H1 (cell line): ENCODE measurements at regions not wholly inside any gene's neighbourhood (a gene's known extent, or its start where the extent isn't known, plus 50 kb on each side); places are given as distances from the start of the nearest gene placed in this dataset.

Experiments used
- ASH2L ChIP-seq: fragments of 200-600, 300-600 bp; sonication (generic); IDR thresholded peaks from one replicate; pipeline ENCODE4 v1.7.1; 2017; ENCODE audit warnings: low read length
- BCL11A ChIP-seq, 2 experiments: IDR thresholded peaks; one replicate each; pipeline ENCODE4 v1.6.1; 2011; ENCODE audit warnings: low read depth in 2 of 2, low read length in 2 of 2, mild to moderate bottlenecking in 2 of 2
- CEBPB ChIP-seq: IDR thresholded peaks from 2 replicates; pipeline ENCODE4 v1.6.1; 2012; ENCODE audit warnings: low read depth, low read length
- EZH2 ChIP-seq: fragments of 200-600 bp; sonication (generic); IDR thresholded peaks from 2 replicates; pipeline ENCODE4 v1.7.1; 2012; ENCODE audit warnings: low read depth, mild to moderate bottlenecking, moderate library complexity, low read length, inconsistent platforms; ENCODE audit not compliant: severe bottlenecking
- MAFK ChIP-seq: IDR thresholded peaks from 2 replicates; pipeline ENCODE4 v1.6.1; 2012; ENCODE audit warnings: low read depth, mild to moderate bottlenecking, improper control_type of control experiment, low read length
- POLR2A ChIP-seq, 2 experiments: IDR thresholded peaks; 1 replicate in 1 of 2; 2 replicates in 1 of 2; pipeline ENCODE4 v1.6.1; 2011; ENCODE audit warnings: low read depth in 2 of 2, low read length in 2 of 2, mild to moderate bottlenecking in 2 of 2; ENCODE audit errors: control extremely low read depth in 1 of 2
- POLR2AphosphoS5 ChIP-seq: IDR thresholded peaks from 2 replicates; pipeline ENCODE4 v1.6.1; 2011; ENCODE audit warnings: low read depth, low read length
- SP2 ChIP-seq: IDR thresholded peaks from 2 replicates; pipeline ENCODE4 v1.6.1; 2012; ENCODE audit warnings: mild to moderate bottlenecking, low read length, inconsistent platforms
- SP4 ChIP-seq: IDR thresholded peaks from 2 replicates; pipeline ENCODE4 v1.6.1; 2012; ENCODE audit warnings: low read length, inconsistent platforms
- TF ChIP-seq, protein P1 (sequence below), 3 experiments: IDR thresholded peaks; 1 replicate in 2 of 3; 2 replicates in 1 of 3; pipeline versions ENCODE4 v1.5.1 to v1.6.1; 2011; ENCODE audit warnings: low read length in 3 of 3, mild to moderate bottlenecking in 3 of 3, inconsistent platforms in 2 of 3, low read depth in 1 of 3, moderate library complexity in 1 of 3; ENCODE audit not compliant: insufficient read depth in 1 of 3; ENCODE audit errors: control extremely low read depth in 1 of 3
- TF ChIP-seq, protein P2 (sequence below): IDR thresholded peaks from 2 replicates; pipeline ENCODE4 v1.6.1; 2011; ENCODE audit warnings: low read length, improper control_type of control experiment
- TF ChIP-seq, protein P3 (sequence below): IDR thresholded peaks from 2 replicates; pipeline ENCODE4 v1.6.1; 2012; ENCODE audit warnings: inconsistent platforms
- TF ChIP-seq, protein P4 (sequence below): IDR thresholded peaks from 2 replicates; pipeline ENCODE4 v1.6.1; 2012; ENCODE audit warnings: inconsistent platforms

DNA sequence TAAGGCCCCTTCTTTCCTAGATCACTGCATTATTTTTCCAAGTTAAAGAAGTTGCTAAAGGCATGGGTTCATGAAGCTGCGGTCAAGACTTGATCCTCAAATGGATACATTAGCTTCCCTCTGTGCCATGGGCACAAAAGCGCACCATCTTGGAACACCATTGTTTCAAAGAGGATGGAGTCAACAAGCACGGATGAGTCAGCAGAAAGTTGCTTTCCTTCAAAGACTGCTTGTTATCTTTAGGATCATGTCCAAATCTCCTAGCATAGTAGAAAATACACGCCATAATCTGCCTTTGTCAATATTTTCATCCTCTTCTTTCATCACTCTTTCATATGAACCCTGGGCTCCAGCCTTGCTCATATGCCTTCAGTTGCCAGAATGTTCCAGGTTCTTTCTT lies 226.8 kb upstream of the GATB start:
- TF ChIP-seq CEBPB (no peak), ASH2L (no peak), EZH2 (no peak), BCL11A (IDR thresholded peaks at IDR 0.05; ENCODE audit: low read depth in 2 of 2, low read length in 2 of 2) (no peak), SP4 (no peak), POLR2AphosphoS5 (no peak), MAFK (no peak; the same call in 1 of the 2 replicates), POLR2A (IDR thresholded peaks at IDR 0.05; ENCODE audit: control extremely low read depth in 1 of 2, low read depth in 2 of 2, low read length in 2 of 2) (no peak), SP2 (no peak)
- TF ChIP-seq, protein P1, sequence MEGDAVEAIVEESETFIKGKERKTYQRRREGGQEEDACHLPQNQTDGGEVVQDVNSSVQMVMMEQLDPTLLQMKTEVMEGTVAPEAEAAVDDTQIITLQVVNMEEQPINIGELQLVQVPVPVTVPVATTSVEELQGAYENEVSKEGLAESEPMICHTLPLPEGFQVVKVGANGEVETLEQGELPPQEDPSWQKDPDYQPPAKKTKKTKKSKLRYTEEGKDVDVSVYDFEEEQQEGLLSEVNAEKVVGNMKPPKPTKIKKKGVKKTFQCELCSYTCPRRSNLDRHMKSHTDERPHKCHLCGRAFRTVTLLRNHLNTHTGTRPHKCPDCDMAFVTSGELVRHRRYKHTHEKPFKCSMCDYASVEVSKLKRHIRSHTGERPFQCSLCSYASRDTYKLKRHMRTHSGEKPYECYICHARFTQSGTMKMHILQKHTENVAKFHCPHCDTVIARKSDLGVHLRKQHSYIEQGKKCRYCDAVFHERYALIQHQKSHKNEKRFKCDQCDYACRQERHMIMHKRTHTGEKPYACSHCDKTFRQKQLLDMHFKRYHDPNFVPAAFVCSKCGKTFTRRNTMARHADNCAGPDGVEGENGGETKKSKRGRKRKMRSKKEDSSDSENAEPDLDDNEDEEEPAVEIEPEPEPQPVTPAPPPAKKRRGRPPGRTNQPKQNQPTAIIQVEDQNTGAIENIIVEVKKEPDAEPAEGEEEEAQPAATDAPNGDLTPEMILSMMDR (IDR thresholded peaks at IDR 0.05; ENCODE audit: control extremely low read depth in 1 of 3, insufficient read depth in 1 of 3, low read depth in 1 of 3, low read length in 3 of 3), result no peak
- TF ChIP-seq, protein P2, sequence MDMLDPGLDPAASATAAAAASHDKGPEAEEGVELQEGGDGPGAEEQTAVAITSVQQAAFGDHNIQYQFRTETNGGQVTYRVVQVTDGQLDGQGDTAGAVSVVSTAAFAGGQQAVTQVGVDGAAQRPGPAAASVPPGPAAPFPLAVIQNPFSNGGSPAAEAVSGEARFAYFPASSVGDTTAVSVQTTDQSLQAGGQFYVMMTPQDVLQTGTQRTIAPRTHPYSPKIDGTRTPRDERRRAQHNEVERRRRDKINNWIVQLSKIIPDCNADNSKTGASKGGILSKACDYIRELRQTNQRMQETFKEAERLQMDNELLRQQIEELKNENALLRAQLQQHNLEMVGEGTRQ, result no peak
- TF ChIP-seq, protein P3, sequence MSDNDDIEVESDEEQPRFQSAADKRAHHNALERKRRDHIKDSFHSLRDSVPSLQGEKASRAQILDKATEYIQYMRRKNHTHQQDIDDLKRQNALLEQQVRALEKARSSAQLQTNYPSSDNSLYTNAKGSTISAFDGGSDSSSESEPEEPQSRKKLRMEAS, result no peak
- TF ChIP-seq, protein P4, sequence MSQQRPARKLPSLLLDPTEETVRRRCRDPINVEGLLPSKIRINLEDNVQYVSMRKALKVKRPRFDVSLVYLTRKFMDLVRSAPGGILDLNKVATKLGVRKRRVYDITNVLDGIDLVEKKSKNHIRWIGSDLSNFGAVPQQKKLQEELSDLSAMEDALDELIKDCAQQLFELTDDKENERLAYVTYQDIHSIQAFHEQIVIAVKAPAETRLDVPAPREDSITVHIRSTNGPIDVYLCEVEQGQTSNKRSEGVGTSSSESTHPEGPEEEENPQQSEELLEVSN, result no peak
